Peyer's patch (tissue), 4 donors: ENCODE measurements at regions not wholly inside any gene's neighbourhood (a gene's known extent, or its start where the extent isn't known, plus 50 kb on each side); places are given as distances from the start of the nearest gene placed in this dataset.

Experiments
- DNase-seq, 3 donors: peaks; one replicate each; pipeline ENCODE4 v3.0.0-alpha.2; 2017 to 2019
- H3K27ac ChIP-seq, 4 donors: fragments of 200-600 bp; sonication (generic); one replicate each; pipeline ENCODE4 v1.5.1; 2016 to 2019
- H3K27me3 ChIP-seq, 2 donors: fragments of 200-600 bp; sonication (generic); one replicate each; pipeline ENCODE4 v1.5.1; 2019
- H3K36me3 ChIP-seq, 3 donors: fragments of 200-600 bp; sonication (generic); one replicate each; pipeline ENCODE4 v1.5.1; 2016 to 2019
- H3K4me1 ChIP-seq, 4 donors: fragments of 200-600 bp; sonication (generic); one replicate each; pipeline ENCODE4 v1.5.1; 2016 to 2019
- H3K4me3 ChIP-seq, 4 donors: fragments of 200-600 bp; sonication (generic); 1 replicate in 3 of 4; 2 replicates in 1 of 4; pipeline ENCODE4 v1.5.1; 2016 to 2019; ENCODE audit warnings: mild to moderate bottlenecking in 1 of 4
- H3K9me3 ChIP-seq, 4 donors: fragments of 200-600 bp; sonication (generic); one replicate each; pipeline ENCODE4 v1.5.1; 2016 to 2019; ENCODE audit warnings: mild to moderate bottlenecking in 1 of 4
- CTCF ChIP-seq, 6 experiments: fragments of 450-650 bp in 4 of 6; fragments of 200-600 bp in 2 of 6; sonication (generic) in 1 of 6; IDR thresholded peaks; one replicate each; pipeline ENCODE4 v1.5.1; 2017 to 2019; ENCODE audit warnings: antibody characterized with exemption in 6 of 6, mild to moderate bottlenecking in 3 of 6, moderate library complexity in 1 of 6
- POLR2A ChIP-seq, 2 donors: fragments of 450-650 bp; IDR thresholded peaks; one replicate each; pipeline ENCODE4 v1.5.1; 2017; ENCODE audit warnings: antibody characterized with exemption in 2 of 2, mild to moderate bottlenecking in 2 of 2, moderate library complexity in 2 of 2

- no peaks in the 10 kb centered on the region for H3K27me3 ChIP-seq
- no peak overlapping the region for H3K27ac ChIP-seq
- H3K9me3 ChIP-seq: no peaks in the 10 kb centered on the region
- no peaks in the 10 kb centered on the region for H3K4me1 ChIP-seq
- no peak overlapping the region for H3K4me3 ChIP-seq
- no peak for DNase-seq
- H3K36me3 ChIP-seq: no peaks in the 10 kb centered on the region
- TF ChIP-seq POLR2A (IDR thresholded peaks at IDR 0.05): no peak
- no peak for TF ChIP-seq CTCF (IDR thresholded peaks at IDR 0.05)
These were observed 1038.2 kb downstream of the MCTP2 start for GRCh38 chr15:95269242-95270183.

DNA sequence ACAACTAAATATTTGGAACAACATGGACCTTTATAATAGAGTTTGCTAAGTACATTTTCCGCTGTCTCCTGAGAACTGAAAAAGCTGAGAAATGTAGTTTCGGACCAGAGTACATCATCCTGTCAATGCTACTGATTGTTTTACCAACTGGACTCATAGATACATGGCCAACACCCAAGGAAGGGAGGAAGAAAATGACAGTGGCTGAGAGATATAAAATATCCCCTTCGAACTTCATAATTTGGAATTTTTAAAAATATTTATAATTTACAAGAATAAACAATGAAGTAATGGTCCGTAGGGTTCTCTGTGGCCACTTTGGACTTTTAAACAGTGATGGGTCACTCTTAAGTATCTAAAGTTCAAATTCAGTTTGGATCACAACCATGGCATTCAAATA, 1042.7 kb downstream of the MCTP2 start:
- no peak for DNase-seq
- no peaks in the 10 kb centered on the region for H3K36me3 ChIP-seq
- H3K9me3 ChIP-seq: no peaks in the 10 kb centered on the region
- no peak overlapping the region for H3K4me3 ChIP-seq
- H3K27ac ChIP-seq: peak overlapping the region in 1 of 4 donors; percentile 20
- TF ChIP-seq CTCF (IDR thresholded peaks at IDR 0.05) (no peak), POLR2A (IDR thresholded peaks at IDR 0.05) (no peak)
- no peaks in the 10 kb centered on the region for H3K4me1 ChIP-seq
- no peaks in the 10 kb centered on the region for H3K27me3 ChIP-seq

DNA sequence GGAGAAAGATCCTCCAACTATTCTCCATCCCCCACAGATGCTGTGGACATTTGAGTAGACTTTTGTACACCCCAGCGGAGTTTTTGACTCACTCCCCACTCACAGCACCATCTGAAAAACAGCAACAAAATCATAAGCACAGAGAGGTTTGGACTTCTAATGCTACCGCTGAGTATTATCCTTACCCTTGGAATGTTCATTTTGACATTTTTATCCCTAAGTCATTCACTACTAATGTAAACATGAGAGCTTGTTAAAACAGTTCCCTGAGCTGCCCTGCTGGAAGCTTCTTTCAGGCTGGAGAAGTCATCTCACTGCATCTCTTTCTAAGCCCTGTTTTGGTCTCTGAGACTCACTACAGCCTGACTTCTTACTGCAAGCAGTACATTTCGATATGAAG, 1045.9 kb downstream of the MCTP2 start:
- peak overlapping the region in 3 of 4 donors; percentile 34 to 71 (median 64) for H3K27ac ChIP-seq
- H3K9me3 ChIP-seq: no peaks in the 10 kb centered on the region
- H3K4me1 ChIP-seq: no peaks in the 10 kb centered on the region
- H3K36me3 ChIP-seq: no peaks in the 10 kb centered on the region
- H3K4me3 ChIP-seq: no peak overlapping the region
- DNase-seq: no peak
- no peak for TF ChIP-seq CTCF (IDR thresholded peaks at IDR 0.05)
- no peak for TF ChIP-seq POLR2A (IDR thresholded peaks at IDR 0.05)
- H3K27me3 ChIP-seq: no peaks in the 10 kb centered on the region

DNA sequence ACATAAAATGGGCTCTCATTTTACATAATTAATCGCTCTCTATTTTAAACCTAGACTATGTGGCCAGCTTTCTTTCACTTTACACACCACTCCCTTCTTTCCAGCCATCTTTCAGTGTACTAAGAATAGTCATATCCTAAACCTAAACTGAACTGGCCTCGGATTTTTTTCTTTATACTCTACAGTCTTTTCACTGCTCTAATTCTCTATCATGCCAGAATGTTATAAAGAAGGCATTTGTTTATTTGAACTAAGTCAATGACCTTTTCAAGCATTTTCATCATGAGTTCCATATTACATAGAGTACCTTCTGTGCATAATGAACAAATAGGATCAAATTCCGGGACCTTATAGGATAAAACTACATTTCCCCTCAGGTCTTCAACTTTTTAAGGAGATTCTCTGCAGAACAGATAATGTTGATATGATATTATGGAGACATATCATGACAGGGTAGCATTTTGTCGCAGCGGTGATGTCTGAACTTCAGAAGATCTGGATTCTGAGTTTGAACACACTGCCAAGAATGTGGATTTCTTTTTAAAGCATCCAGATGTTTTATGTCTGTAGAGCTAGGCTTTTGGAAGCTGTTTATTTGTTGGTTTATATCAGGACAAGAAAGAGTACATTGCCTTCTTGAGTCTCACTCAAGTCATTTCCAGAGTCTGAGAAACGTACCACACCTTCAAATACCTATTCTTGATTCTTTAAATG, 1047.3 kb downstream of the MCTP2 start:
- no peaks in the 10 kb centered on the region for H3K36me3 ChIP-seq

More for the DNA sequence above, 1047.3 kb downstream of the MCTP2 start:
- peak overlapping the region in 2 of 4 donors; percentile 71 to 74 for H3K27ac ChIP-seq
- H3K27me3 ChIP-seq: no peaks in the 10 kb centered on the region
- no peaks in the 10 kb centered on the region for H3K4me1 ChIP-seq
- no peak for TF ChIP-seq CTCF (IDR thresholded peaks at IDR 0.05)
- TF ChIP-seq POLR2A (IDR thresholded peaks at IDR 0.05): no peak
- no peak overlapping the region for H3K4me3 ChIP-seq
- no peak for DNase-seq
- no peaks in the 10 kb centered on the region for H3K9me3 ChIP-seq
